Kidney epithelial cell (primary cell): ENCODE measurements at regions not wholly inside any gene's neighbourhood (a gene's known extent, or its start where the extent isn't known, plus 50 kb on each side); places are given as distances from the start of the nearest gene placed in this dataset.

Experiments used
- DNase-seq: peaks from one replicate; pipeline ENCODE4 v3.0.0-alpha.2; 2010; ENCODE audit warnings: low read depth
- H3K27me3 ChIP-seq: 2 replicates; pipeline ENCODE4 v1.6.0; 2011; ENCODE audit warnings: low read length; ENCODE audit not compliant: control insufficient read depth, insufficient read depth
- H3K36me3 ChIP-seq: 2 replicates; pipeline ENCODE4 v1.5.1; 2011; ENCODE audit warnings: low read length; ENCODE audit not compliant: control insufficient read depth, insufficient read depth
- H3K4me3 ChIP-seq: 2 replicates; pipeline ENCODE4 v1.5.1; 2011; ENCODE audit warnings: low read depth, mild to moderate bottlenecking, control low read depth, low read length
- CTCF ChIP-seq: IDR thresholded peaks from 2 replicates; pipeline ENCODE4 v1.5.1; 2011; ENCODE audit warnings: mild to moderate bottlenecking, moderate library complexity, low read length, control low read depth, inconsistent platforms; ENCODE audit not compliant: insufficient read depth, poor library complexity, severe bottlenecking

DNA sequence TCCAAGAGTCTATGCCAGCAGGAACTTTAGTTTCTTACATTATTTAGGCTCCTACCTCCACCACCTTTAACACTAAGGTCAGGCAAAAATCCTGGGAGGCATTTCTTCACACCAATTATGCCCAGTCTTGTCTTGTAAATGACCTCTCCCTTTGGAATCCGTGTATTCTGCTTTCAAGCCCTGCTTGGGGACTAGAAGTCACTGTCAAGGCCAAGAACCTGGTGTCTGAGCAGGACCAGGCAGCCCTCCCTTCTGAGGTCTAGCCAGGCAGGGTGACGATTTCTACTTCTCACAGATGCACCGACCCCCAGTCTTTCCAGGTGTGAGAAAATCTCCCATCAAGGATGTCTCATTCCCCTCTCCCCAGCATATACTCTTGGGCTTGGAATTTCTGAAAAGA is 82.7 kb upstream of the C1QTNF7 start:
- H3K36me3 ChIP-seq = no peaks in the 10 kb centered on the region
- H3K4me3 ChIP-seq = no peak overlapping the region
- no peaks in the 10 kb centered on the region for H3K27me3 ChIP-seq
- no peak for DNase-seq
- no peak for TF ChIP-seq CTCF

DNA sequence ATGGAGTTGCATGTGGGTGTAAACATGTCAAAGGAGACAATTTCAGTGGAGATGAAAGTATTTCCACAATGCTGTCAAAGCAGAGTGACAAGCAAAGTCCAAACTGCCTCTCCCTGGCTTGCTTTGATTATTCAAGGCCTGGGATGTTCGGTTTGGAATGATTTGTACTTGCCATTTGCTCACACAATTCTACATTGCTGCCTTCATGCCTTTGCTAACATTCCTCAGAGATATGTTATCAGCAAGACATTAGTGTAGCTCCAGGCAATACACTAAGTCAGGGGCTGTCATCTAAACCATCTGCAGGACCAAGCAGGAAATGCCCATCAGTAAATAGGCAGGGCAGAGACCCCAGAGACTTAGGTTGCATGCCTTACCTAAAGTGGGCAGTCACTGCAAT is 79.6 kb upstream of the C1QTNF7 start:
- H3K36me3 ChIP-seq = no peaks in the 10 kb centered on the region
- H3K27me3 ChIP-seq = no peaks in the 10 kb centered on the region
- no peak for DNase-seq
- no peak overlapping the region for H3K4me3 ChIP-seq
- TF ChIP-seq CTCF = no peak

GRCh38 chr4:15348695-15349094 is 79.1 kb upstream of the C1QTNF7 start:
- Histone ChIP-seq H3K36me3 (no peaks in the 10 kb centered on the region), H3K27me3 (no peaks in the 10 kb centered on the region), H3K4me3 (no peak overlapping the region)
- DNase-seq = no peak
- TF ChIP-seq CTCF = no peak

GRCh38 chr4:15349531-15349935 is 78.3 kb upstream of the C1QTNF7 start:
- Histone ChIP-seq H3K27me3 (no peaks in the 10 kb centered on the region), H3K36me3 (no peaks in the 10 kb centered on the region), H3K4me3 (no peak overlapping the region)
- no peak for DNase-seq
- no peak for TF ChIP-seq CTCF

GRCh38 chr4:15349965-15350364 is 77.9 kb upstream of the C1QTNF7 start:
- Histone ChIP-seq H3K27me3 (no peaks in the 10 kb centered on the region), H3K36me3 (no peaks in the 10 kb centered on the region), H3K4me3 (no peak overlapping the region)
- TF ChIP-seq CTCF = no peak
- DNase-seq = no peak

- Histone ChIP-seq H3K4me3 (no peak overlapping the region), H3K36me3 (no peaks in the 10 kb centered on the region), H3K27me3 (no peaks in the 10 kb centered on the region)
- DNase-seq = no peak
- TF ChIP-seq CTCF = no peak
Measured at GRCh38 chr4:15352524-15352923, 75.3 kb upstream of the C1QTNF7 start.
